ENCODE measurements at regions not wholly inside any gene's neighbourhood (a gene's known extent, or its start where the extent isn't known, plus 50 kb on each side); places are given as distances from the start of the nearest gene placed in this dataset.
"Not testable (repeated sequence)": the region's sequence is repeated elsewhere in the genome, so short reads cannot be mapped to it uniquely, and the experiment has no call there.

GRCh38 chr6:9136141-9136822 is 700.9 kb upstream of the SLC35B3 start:
- H3K9me3 ChIP-seq (ENCODE audit: low read depth, low read length): no peaks in the 10 kb centered on the region
- no peaks in the 10 kb centered on the region for H3K4me1 ChIP-seq (ENCODE audit: insufficient read depth, low read length)
- no peak overlapping the region for H3K4me3 ChIP-seq (ENCODE audit: low read length)
- no peaks in the 10 kb centered on the region for H3K27me3 ChIP-seq (ENCODE audit: insufficient read depth, low read length)

DNA sequence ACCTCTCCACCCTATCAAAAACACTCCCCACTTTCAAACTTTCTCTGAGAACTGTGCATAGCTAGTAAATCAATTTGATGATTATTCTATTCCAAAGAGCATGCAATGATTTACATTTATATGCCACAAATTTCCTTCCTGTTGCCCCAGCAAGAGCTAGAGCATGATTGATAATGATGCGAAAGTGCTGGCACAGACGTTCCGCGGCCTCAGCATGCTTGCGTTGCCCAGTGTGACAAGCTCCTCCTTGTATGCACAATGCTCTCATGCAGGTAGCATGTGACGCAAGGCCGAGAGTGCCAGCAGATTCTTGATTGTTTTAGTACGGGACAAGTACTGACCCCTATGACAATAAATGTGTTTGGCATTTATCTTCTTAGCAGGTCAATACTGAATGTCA is 696.3 kb upstream of the SLC35B3 start:
- no peaks in the 10 kb centered on the region for H3K27me3 ChIP-seq (ENCODE audit: insufficient read depth, low read length)
- no peaks in the 10 kb centered on the region for H3K4me1 ChIP-seq (ENCODE audit: insufficient read depth, low read length)
- H3K4me3 ChIP-seq (ENCODE audit: low read length): no peak overlapping the region
- H3K9me3 ChIP-seq (ENCODE audit: low read depth, low read length): no peaks in the 10 kb centered on the region

GRCh38 chr6:9131201-9131600 is 695.9 kb upstream of the SLC35B3 start:
- Histone ChIP-seq H3K4me1 (ENCODE audit: insufficient read depth, low read length) (no peaks in the 10 kb centered on the region), H3K4me3 (ENCODE audit: low read length) (no peak overlapping the region), H3K27me3 (ENCODE audit: insufficient read depth, low read length) (no peaks in the 10 kb centered on the region), H3K9me3 (ENCODE audit: low read depth, low read length) (no peaks in the 10 kb centered on the region)

- Histone ChIP-seq H3K4me1 (ENCODE audit: insufficient read depth, low read length) (no peaks in the 10 kb centered on the region), H3K27me3 (ENCODE audit: insufficient read depth, low read length) (no peaks in the 10 kb centered on the region), H3K4me3 (ENCODE audit: low read length) (no peak overlapping the region), H3K9me3 (ENCODE audit: low read depth, low read length) (no peaks in the 10 kb centered on the region)
Measured at GRCh38 chr6:9128970-9129369, 693.6 kb upstream of the SLC35B3 start.

GRCh38 chr6:9126878-9127560 is 691.7 kb upstream of the SLC35B3 start:
- no peaks in the 10 kb centered on the region for H3K9me3 ChIP-seq (ENCODE audit: low read depth, low read length)
- no peak overlapping the region for H3K4me3 ChIP-seq (ENCODE audit: low read length)
- H3K27me3 ChIP-seq (ENCODE audit: insufficient read depth, low read length): no peaks in the 10 kb centered on the region
- no peaks in the 10 kb centered on the region for H3K4me1 ChIP-seq (ENCODE audit: insufficient read depth, low read length)

- H3K4me1 ChIP-seq (ENCODE audit: insufficient read depth, low read length); H3K4me3 ChIP-seq (ENCODE audit: low read length); H3K27me3 ChIP-seq (ENCODE audit: insufficient read depth, low read length); H3K9me3 ChIP-seq (ENCODE audit: low read depth, low read length): not testable (repeated sequence)
Measured at GRCh38 chr6:9126034-9126433, 690.7 kb upstream of the SLC35B3 start.

DNA sequence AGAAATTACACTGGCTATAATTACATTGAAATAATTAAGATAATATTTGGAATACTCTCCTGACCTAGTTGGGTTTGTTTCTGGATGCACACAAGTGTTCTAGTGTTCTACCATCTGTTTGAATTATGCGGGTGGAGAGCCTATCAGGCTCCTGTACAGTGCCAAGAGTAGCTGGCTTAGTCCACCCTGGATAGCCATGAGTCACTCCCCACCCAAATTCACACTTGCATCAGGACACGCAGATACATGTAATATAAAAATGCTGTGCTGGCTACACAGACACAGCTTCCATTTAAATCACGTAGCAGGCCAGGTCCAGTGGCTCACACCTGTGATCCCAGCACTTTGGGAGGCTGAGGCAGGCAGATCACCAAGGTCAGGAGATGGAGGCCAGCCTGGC is 686.2 kb upstream of the SLC35B3 start:
- no peak overlapping the region for H3K4me3 ChIP-seq (ENCODE audit: low read length)
- no peaks in the 10 kb centered on the region for H3K27me3 ChIP-seq (ENCODE audit: insufficient read depth, low read length)

DNA sequence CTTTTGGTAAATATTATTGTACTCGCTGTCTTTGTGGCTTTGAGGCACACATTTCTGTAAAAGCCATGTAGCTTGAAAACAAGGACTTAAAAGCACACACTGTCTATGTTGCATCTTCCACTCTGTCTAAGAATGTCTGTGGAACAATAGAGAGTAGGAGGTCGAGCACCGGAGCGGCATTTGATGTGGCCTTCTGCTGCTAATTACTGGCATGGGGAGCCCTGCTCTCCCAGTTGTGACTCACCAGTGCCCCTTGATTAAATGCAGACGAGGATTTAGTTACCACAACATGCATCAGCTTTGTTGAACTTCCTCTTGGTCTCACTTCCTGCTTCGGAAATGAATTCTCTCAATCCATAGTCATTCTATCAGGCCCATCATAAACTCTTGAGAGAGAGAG is 680.7 kb upstream of the SLC35B3 start:
- H3K9me3 ChIP-seq (ENCODE audit: low read depth, low read length): no peaks in the 10 kb centered on the region
- no peaks in the 10 kb centered on the region for H3K4me1 ChIP-seq (ENCODE audit: insufficient read depth, low read length)
- H3K4me3 ChIP-seq (ENCODE audit: low read length): no peak overlapping the region
- no peaks in the 10 kb centered on the region for H3K27me3 ChIP-seq (ENCODE audit: insufficient read depth, low read length)

More for the DNA sequence above, 686.2 kb upstream of the SLC35B3 start:
- no peaks in the 10 kb centered on the region for H3K4me1 ChIP-seq (ENCODE audit: insufficient read depth, low read length)
- no peaks in the 10 kb centered on the region for H3K9me3 ChIP-seq (ENCODE audit: low read depth, low read length)

DNA sequence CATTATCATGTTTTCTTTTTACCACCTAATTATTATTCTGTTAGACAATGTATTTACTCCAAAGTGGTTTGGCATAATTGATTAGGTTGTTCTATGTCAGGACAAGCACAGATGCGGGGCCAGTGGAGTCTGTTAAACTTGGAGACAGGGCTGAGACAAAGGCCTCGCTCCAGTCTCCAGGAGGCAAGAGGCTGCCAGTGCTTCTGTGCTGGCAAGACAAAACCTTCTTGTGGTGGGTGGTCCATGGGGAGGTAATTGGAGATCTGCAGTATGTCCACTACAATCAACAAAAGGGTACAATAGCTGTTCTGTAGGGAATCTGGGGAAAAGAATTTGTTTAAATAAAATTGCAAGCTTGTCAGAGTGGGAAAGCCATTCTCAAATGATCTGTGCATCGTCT is 677.2 kb upstream of the SLC35B3 start:
- no peak overlapping the region for H3K4me3 ChIP-seq (ENCODE audit: low read length)
- no peaks in the 10 kb centered on the region for H3K4me1 ChIP-seq (ENCODE audit: insufficient read depth, low read length)
- H3K27me3 ChIP-seq (ENCODE audit: insufficient read depth, low read length): no peaks in the 10 kb centered on the region

GRCh38 chr6:9103876-9104521 is 668.7 kb upstream of the SLC35B3 start:
- H3K27me3 ChIP-seq (ENCODE audit: insufficient read depth, low read length): no peaks in the 10 kb centered on the region
- H3K9me3 ChIP-seq (ENCODE audit: low read depth, low read length): no peaks in the 10 kb centered on the region
- no peak overlapping the region for H3K4me3 ChIP-seq (ENCODE audit: low read length)
- no peaks in the 10 kb centered on the region for H3K4me1 ChIP-seq (ENCODE audit: insufficient read depth, low read length)

More for the DNA sequence above, 677.2 kb upstream of the SLC35B3 start:
- no peaks in the 10 kb centered on the region for H3K9me3 ChIP-seq (ENCODE audit: low read depth, low read length)

DNA sequence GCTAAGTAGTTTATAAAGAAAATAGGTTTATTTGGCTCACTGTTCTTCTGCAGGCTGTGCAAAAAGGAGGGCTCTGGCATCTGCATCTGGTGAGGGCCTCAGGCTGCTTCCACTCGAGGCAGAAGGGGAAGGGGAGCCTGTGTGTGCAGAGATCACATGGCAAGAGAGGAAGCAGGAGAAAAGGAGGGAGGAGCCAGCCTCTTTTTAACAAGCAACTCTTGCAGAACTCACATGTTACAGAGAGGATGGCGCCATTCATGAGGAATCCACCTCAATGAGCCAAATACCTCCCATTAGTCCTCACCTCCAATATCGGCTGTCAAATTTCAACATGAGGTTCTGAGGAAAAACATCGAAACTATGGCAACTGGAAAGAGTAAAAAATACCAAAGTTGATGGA is 666.6 kb upstream of the SLC35B3 start:
- Histone ChIP-seq H3K9me3 (ENCODE audit: low read depth, low read length) (no peaks in the 10 kb centered on the region), H3K4me3 (ENCODE audit: low read length) (no peak overlapping the region), H3K27me3 (ENCODE audit: insufficient read depth, low read length) (no peaks in the 10 kb centered on the region), H3K4me1 (ENCODE audit: insufficient read depth, low read length) (no peaks in the 10 kb centered on the region)

DNA sequence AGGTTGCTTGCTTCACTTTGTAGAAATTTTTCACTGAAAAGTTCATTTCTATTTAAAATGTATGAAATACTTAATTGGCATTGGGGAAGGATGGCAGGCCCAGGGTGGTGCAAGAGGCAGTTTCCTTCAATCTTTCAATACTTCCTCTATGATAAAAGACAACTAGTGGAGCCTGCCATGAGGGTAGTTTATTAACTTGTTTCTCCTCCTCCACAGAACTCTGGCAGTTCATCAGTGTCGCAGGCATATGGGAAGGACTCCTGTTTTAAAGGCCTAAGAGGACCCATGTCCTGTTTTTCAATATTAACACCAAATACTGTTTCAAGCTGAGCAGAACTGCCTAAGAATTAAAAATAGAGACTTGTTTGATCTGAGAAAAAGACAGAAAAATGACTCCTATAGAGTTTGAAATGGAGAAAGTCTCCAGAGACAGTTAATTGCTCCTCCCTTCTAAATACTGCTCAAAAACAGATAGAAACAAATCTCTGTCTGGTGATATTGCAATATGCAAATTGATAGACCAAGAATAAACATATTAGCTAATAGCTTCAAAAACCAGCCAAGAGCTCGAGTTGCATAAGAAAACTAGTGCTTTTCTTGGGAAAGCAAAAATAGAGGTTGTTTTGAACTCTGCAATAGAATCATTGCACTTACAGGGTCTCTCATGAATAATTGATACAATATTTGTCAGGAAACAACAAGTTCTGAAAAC is 665.7 kb upstream of the SLC35B3 start:
- H3K4me1 ChIP-seq (ENCODE audit: insufficient read depth, low read length): no peaks in the 10 kb centered on the region
- no peaks in the 10 kb centered on the region for H3K9me3 ChIP-seq (ENCODE audit: low read depth, low read length)
- H3K27me3 ChIP-seq (ENCODE audit: insufficient read depth, low read length): no peaks in the 10 kb centered on the region
- H3K4me3 ChIP-seq (ENCODE audit: low read length): no peak overlapping the region

GRCh38 chr6:9095729-9096128 is 660.4 kb upstream of the SLC35B3 start:
- Histone ChIP-seq H3K4me1 (ENCODE audit: insufficient read depth, low read length) (no peaks in the 10 kb centered on the region), H3K9me3 (ENCODE audit: low read depth, low read length) (no peaks in the 10 kb centered on the region)

DNA sequence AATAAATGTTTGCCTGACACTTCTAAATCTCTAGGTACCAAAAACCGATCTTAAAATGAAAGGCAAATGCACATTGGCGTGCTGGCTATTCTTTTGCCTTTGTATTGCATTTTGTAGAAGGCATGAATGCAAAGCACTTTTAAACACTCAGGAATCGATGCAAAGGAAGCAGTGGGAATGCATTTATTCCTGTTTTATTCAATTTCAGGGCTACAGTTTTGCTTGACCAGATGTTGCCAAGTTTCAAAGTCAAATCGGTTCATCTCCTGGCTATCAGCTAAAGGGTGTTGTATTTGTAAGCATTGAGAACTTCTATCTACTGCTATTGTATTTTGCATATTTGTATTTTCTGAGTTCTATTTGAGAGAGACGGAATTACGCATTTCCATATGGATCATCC is 659.8 kb upstream of the SLC35B3 start:
- no peaks in the 10 kb centered on the region for H3K4me1 ChIP-seq (ENCODE audit: insufficient read depth, low read length)
- H3K27me3 ChIP-seq (ENCODE audit: insufficient read depth, low read length): no peaks in the 10 kb centered on the region
- H3K9me3 ChIP-seq (ENCODE audit: low read depth, low read length): no peaks in the 10 kb centered on the region
- H3K4me3 ChIP-seq (ENCODE audit: low read length): no peak overlapping the region

More at GRCh38 chr6:9095729-9096128, 660.4 kb upstream of the SLC35B3 start:
- Histone ChIP-seq H3K4me3 (ENCODE audit: low read length) (no peak overlapping the region), H3K27me3 (ENCODE audit: insufficient read depth, low read length) (no peaks in the 10 kb centered on the region)

GRCh38 chr6:9089724-9090123 is 654.4 kb upstream of the SLC35B3 start:
- no peaks in the 10 kb centered on the region for H3K4me1 ChIP-seq (ENCODE audit: insufficient read depth, low read length)
- no peaks in the 10 kb centered on the region for H3K27me3 ChIP-seq (ENCODE audit: insufficient read depth, low read length)
- no peak overlapping the region for H3K4me3 ChIP-seq (ENCODE audit: low read length)
- H3K9me3 ChIP-seq (ENCODE audit: low read depth, low read length): no peaks in the 10 kb centered on the region
